HEK293T (cell line): ENCODE measurements at regions not wholly inside any gene's neighbourhood (a gene's known extent, or its start where the extent isn't known, plus 50 kb on each side); places are given as distances from the start of the nearest gene placed in this dataset.

Experiments used
- ARNT ChIP-seq: fragments of 450-650 bp; IDR thresholded peaks from 2 replicates; pipeline ENCODE4 v1.6.1; 2017; ENCODE audit warnings: mild to moderate bottlenecking
- BHLHE40 ChIP-seq: fragments of 450-650 bp; IDR thresholded peaks from 2 replicates; pipeline ENCODE4 v1.6.1; 2016; ENCODE audit warnings: mild to moderate bottlenecking, moderate library complexity, borderline replicate concordance
- CTBP1 ChIP-seq: fragments of 450-650 bp; IDR thresholded peaks from 2 replicates; pipeline ENCODE4 v1.6.1; 2016; ENCODE audit warnings: borderline replicate concordance
- ELF4 ChIP-seq: fragments of 450-650 bp; IDR thresholded peaks from 2 replicates; pipeline ENCODE4 v1.6.1; 2017; ENCODE audit warnings: antibody characterized with exemption
- FOXA1 ChIP-seq: fragments of 450-650 bp; IDR thresholded peaks from 2 replicates; pipeline ENCODE4 v1.6.1; 2016; ENCODE audit warnings: mild to moderate bottlenecking
- FOXK2 ChIP-seq: fragments of 450-650 bp; IDR thresholded peaks from 2 replicates; pipeline ENCODE4 v1.6.1; 2016; ENCODE audit warnings: mild to moderate bottlenecking
- FOXM1 ChIP-seq: fragments of 450-650 bp; IDR thresholded peaks from 2 replicates; pipeline ENCODE4 v1.6.1; 2017; ENCODE audit warnings: mild to moderate bottlenecking, borderline replicate concordance
- HDGF ChIP-seq: fragments of 450-650 bp; IDR thresholded peaks from 2 replicates; pipeline ENCODE4 v1.6.1; 2017; ENCODE audit warnings: antibody characterized with exemption, borderline replicate concordance
- L3MBTL2 ChIP-seq: fragments of 450-650 bp; conservative IDR thresholded peaks from 2 replicates; pipeline ENCODE4 v1.6.1; 2016; ENCODE audit warnings: mild to moderate bottlenecking
- LEF1 ChIP-seq: fragments of 450-650 bp; IDR thresholded peaks from 2 replicates; pipeline ENCODE4 v1.6.1; 2017; ENCODE audit warnings: mild to moderate bottlenecking, borderline replicate concordance
- SP1 ChIP-seq: fragments of 450-650 bp; IDR thresholded peaks from 2 replicates; pipeline ENCODE4 v1.6.1; 2017
- SUZ12 ChIP-seq: fragments of 450-650 bp; IDR thresholded peaks from 2 replicates; pipeline ENCODE4 v1.6.1; 2016; ENCODE audit warnings: mild to moderate bottlenecking
- TARDBP ChIP-seq: fragments of 450-650 bp; IDR thresholded peaks from 2 replicates; pipeline ENCODE4 v1.6.1; 2016
- ZNF384 ChIP-seq: fragments of 450-650 bp; IDR thresholded peaks from 2 replicates; pipeline ENCODE4 v1.6.1; 2016

DNA sequence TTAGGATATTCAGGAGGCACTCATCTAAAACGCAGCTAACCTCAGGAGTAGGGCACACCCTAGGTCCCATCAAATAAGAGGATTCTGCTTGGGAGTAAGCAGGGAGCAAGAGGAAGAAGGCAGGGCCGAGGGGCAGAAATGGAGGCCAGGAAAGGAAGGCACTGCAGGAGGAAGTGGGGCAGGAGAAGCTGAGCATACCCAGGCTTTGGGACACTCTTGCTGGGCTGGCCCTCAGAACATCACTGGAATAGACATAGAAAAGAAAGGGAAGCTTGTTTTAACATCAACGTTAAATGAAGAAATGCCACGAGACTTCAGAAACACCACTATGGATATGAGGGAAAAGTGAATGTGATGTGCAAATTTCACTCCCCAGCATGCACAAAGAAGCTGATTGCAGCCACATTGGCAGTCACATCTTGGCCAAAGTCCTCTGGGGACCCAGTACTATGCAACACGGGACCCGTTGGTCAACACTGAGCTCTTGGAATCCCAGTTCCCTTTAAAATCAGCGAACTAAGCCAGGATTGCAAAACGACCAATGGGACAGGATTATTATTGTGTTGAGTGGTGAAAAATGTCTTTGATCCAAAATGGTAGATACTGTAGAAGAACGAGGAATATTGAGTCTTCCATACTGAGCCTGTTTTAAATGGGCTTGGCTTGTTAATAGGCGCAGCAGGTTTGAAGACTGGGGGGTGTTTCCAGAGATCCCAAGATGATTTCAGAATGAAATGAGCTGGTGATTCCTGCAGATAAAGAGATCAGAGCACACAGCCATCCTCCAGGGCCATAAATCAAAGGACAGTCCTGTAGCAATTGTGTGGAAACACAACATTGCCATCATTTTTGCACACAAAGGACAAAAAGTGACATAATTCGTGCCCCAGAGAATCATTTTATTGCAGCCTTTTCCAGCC, 152.4 kb downstream of the TOMM20 start:
- TF ChIP-seq FOXA1 (no peak), CTBP1 (no peak), FOXM1 (no peak), SP1 (no peak), LEF1 (no peak), TARDBP (no peak), ARNT (no peak), SUZ12 (no peak), BHLHE40 (no peak), L3MBTL2 (no peak), HDGF (no peak), ELF4 (no peak), FOXK2 (no peak), ZNF384 (no peak)
